ENCODE measurements at regions not wholly inside any gene's neighbourhood (a gene's known extent, or its start where the extent isn't known, plus 50 kb on each side); places are given as distances from the start of the nearest gene placed in this dataset.

DNA sequence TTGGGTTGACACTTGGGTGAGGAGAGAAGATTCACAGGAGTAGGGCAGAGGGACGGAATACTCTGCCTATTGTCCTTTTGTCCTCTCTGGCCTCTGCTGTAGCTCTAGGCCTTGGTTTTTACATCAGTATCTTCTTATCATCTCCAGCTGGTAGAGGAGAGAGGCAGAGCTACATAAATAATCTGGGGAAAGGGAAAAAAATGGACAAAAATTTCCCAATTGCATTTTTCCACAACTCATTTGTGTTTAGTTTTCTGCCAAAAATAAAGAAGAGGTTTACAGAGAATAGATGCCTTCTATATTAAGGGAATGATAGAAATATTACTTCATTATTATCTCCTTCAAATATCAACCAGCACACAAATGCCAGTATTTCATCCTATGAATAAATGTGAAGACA, 216.4 kb upstream of the P2RY1 start:
- H3K4me1 Mint-ChIP-seq (ENCODE audit: insufficient read depth, unreplicated experiment) = peaks cover 8% of the 10 kb centered on the region
- intact Hi-C loops (cut with micrococcal nuclease) = no loop called here
- ChIA-PET POLR2A (interaction anchor here (1.3 kb wide), 1 partner anchor 20 kb away, joined by 4 read pairs; no protein-coding TSS in a partner anchor), CTCF (interaction anchor here (1.3 kb wide), 1 partner anchor 8 kb away, joined by 3 read pairs; no protein-coding TSS in a partner anchor)
- no TSS peak for BruUV-seq (replicated peaks)
- H3K27ac Mint-ChIP-seq (ENCODE audit: low read depth, unreplicated experiment) = no peak overlapping the region
- H3K27me3 Mint-ChIP-seq (ENCODE audit: insufficient read depth, unreplicated experiment) = no peaks in the 10 kb centered on the region
- no peak for DNase-seq (ENCODE audit: unreplicated experiment)
- TF ChIP-seq, protein P1, sequence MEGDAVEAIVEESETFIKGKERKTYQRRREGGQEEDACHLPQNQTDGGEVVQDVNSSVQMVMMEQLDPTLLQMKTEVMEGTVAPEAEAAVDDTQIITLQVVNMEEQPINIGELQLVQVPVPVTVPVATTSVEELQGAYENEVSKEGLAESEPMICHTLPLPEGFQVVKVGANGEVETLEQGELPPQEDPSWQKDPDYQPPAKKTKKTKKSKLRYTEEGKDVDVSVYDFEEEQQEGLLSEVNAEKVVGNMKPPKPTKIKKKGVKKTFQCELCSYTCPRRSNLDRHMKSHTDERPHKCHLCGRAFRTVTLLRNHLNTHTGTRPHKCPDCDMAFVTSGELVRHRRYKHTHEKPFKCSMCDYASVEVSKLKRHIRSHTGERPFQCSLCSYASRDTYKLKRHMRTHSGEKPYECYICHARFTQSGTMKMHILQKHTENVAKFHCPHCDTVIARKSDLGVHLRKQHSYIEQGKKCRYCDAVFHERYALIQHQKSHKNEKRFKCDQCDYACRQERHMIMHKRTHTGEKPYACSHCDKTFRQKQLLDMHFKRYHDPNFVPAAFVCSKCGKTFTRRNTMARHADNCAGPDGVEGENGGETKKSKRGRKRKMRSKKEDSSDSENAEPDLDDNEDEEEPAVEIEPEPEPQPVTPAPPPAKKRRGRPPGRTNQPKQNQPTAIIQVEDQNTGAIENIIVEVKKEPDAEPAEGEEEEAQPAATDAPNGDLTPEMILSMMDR (IDR thresholded peaks at IDR 0.05; ENCODE audit: unreplicated experiment) = no peak
- no peaks in the 10 kb centered on the region for H3K9me3 Mint-ChIP-seq (ENCODE audit: unreplicated experiment)
- H3K4me3 Mint-ChIP-seq (ENCODE audit: unreplicated experiment) = no peak overlapping the region
- no peaks in the 10 kb centered on the region for H3K36me3 Mint-ChIP-seq (ENCODE audit: insufficient read depth, unreplicated experiment)

DNA sequence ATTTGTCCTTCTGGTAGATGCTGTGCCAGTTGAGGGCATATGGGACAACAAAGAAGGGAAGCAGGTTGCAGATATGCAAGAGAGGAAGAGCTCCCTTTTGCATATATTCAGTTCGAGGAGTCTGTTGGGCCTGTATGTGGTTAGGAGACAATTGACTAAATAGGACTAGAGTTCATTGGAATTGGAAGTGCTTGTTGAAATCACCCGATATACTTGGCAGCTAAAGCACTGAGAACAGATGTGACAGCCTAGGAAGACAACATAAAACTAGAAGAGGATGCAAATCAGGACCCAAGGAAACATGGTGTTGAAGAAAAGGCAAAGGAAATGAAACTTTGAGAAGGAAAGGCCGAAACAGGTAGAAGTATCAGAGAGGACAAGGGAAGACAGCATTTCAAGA, 215.2 kb upstream of the P2RY1 start:
- TF ChIP-seq, protein P1 (IDR thresholded peaks at IDR 0.05; ENCODE audit: unreplicated experiment) = no peak
- Mint-ChIP-seq H3K27ac (ENCODE audit: low read depth, unreplicated experiment) (no peak overlapping the region), H3K4me1 (ENCODE audit: insufficient read depth, unreplicated experiment) (peaks cover 8% of the 10 kb centered on the region), H3K9me3 (ENCODE audit: unreplicated experiment) (no peaks in the 10 kb centered on the region), H3K36me3 (ENCODE audit: insufficient read depth, unreplicated experiment) (no peaks in the 10 kb centered on the region), H3K27me3 (ENCODE audit: insufficient read depth, unreplicated experiment) (no peaks in the 10 kb centered on the region), H3K4me3 (ENCODE audit: unreplicated experiment) (no peak overlapping the region)
- POLR2A ChIA-PET = interaction anchor here (1.3 kb wide), 1 partner anchor 19 kb away, joined by 4 read pairs; no protein-coding TSS in a partner anchor
- CTCF ChIA-PET = interaction anchor here (0.5 to 1.3 kb wide), 2 partner anchors 9 to 1993 kb away, joined by 3 read pairs; no protein-coding TSS in a partner anchor
- intact Hi-C loops (cut with micrococcal nuclease) = no loop called here
- DNase-seq (ENCODE audit: unreplicated experiment) = no peak
- no TSS peak for BruUV-seq (replicated peaks)

DNA sequence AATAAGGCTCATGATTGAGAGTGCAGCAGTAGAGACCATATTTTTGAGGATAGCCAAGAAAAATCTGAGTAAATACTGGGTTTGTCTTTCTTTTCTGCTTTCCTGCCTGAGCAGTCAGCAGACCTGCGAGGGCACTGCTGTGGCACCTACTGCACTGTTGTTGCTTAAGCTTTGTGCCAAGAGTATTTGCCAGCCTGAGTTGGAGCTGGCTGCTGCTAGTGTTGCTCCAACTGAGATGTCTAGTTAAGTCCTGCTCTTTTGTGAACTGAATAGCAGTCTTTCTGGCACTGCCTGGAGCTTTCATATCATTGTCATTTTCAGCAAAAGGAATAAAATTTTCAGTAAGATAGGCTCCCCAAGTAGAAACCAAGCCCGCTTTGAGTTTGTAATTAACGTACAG, 214.5 kb upstream of the P2RY1 start:
- Mint-ChIP-seq H3K4me3 (ENCODE audit: unreplicated experiment) (no peak overlapping the region), H3K27me3 (ENCODE audit: insufficient read depth, unreplicated experiment) (no peaks in the 10 kb centered on the region), H3K4me1 (ENCODE audit: insufficient read depth, unreplicated experiment) (peaks cover 8% of the 10 kb centered on the region), H3K9me3 (ENCODE audit: unreplicated experiment) (no peaks in the 10 kb centered on the region), H3K27ac (ENCODE audit: low read depth, unreplicated experiment) (no peak overlapping the region), H3K36me3 (ENCODE audit: insufficient read depth, unreplicated experiment) (no peaks in the 10 kb centered on the region)
- TF ChIP-seq, protein P1 (IDR thresholded peaks at IDR 0.05; ENCODE audit: unreplicated experiment) = no peak
- intact Hi-C loops (cut with micrococcal nuclease) = no loop called here
- no peak for DNase-seq (ENCODE audit: unreplicated experiment)
- POLR2A ChIA-PET = interaction anchor here (0.6 kb wide), 1 partner anchor 1129 kb away, joined by 3 read pairs; no protein-coding TSS in a partner anchor
- CTCF ChIA-PET = no interaction called here
- BruUV-seq (replicated peaks) = no TSS peak

DNA sequence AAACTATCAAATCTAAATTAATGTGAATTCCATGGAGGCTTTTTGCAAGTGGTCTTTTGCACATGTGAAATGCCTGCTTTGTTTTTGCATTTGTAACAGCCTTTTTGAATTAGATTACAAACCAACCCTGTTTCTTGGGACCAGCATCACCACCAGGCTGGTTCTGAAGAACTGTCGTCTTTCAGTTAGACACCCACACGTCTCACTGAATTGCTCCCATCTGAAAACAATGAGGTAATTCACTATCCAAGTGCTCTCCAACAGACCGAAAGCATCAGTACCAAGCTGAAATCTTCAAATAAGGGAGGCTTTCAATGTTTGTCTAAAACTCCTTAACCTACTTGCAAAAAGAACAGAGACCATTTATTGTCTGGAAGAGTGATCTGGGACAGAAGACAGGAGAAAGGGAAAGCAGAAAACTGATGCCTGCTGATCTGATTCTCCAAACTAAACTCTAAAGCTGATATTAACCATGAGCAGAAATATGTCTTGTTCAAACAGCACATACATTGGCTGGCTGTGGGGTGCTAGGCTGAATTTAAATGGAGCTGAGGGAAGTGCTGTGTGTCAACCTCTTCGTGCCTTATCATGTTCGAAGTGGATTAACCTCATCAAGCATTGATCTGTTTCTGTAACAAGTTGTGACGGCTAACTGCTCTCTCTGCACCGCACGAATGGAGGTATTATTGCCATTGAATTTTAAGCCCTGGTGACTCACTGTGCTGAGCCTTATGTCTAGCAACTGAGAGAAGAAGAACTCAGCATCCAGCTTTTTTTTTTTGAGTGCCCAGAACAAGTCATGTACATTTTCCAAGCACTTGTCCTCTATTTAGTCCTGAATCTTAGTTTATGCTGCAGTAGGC, 213.7 kb upstream of the P2RY1 start:
- no TSS peak for BruUV-seq (replicated peaks)
- no peaks in the 10 kb centered on the region for H3K27me3 Mint-ChIP-seq (ENCODE audit: insufficient read depth, unreplicated experiment)
- H3K9me3 Mint-ChIP-seq (ENCODE audit: unreplicated experiment) = no peaks in the 10 kb centered on the region
- H3K27ac Mint-ChIP-seq (ENCODE audit: low read depth, unreplicated experiment) = no peak overlapping the region
- peaks cover 8% of the 10 kb centered on the region for H3K4me1 Mint-ChIP-seq (ENCODE audit: insufficient read depth, unreplicated experiment)
- H3K4me3 Mint-ChIP-seq (ENCODE audit: unreplicated experiment) = no peak overlapping the region
- CTCF ChIA-PET = interaction anchor here (0.7 kb wide), 1 partner anchor 8 kb away, joined by 3 read pairs; no protein-coding TSS in a partner anchor
- intact Hi-C loops (cut with micrococcal nuclease) = no loop called here
- POLR2A ChIA-PET = interaction anchor here (0.6 kb wide), 1 partner anchor 1128 kb away, joined by 3 read pairs; no protein-coding TSS in a partner anchor
- DNase-seq (ENCODE audit: unreplicated experiment) = no peak
- TF ChIP-seq, protein P1 (IDR thresholded peaks at IDR 0.05; ENCODE audit: unreplicated experiment) = no peak
- no peaks in the 10 kb centered on the region for H3K36me3 Mint-ChIP-seq (ENCODE audit: insufficient read depth, unreplicated experiment)
